Esophagus (tissue), 2 donors: ENCODE measurements at regions not wholly inside any gene's neighbourhood (a gene's known extent, or its start where the extent isn't known, plus 50 kb on each side); places are given as distances from the start of the nearest gene placed in this dataset.
"Not testable (repeated sequence)": the region's sequence is repeated elsewhere in the genome, so short reads cannot be mapped to it uniquely, and the experiment has no call there.

Experiments used
- H3K27ac ChIP-seq, 2 donors: one replicate each; pipeline ENCODE4 v1.5.1; 2013; ENCODE audit warnings: low read depth in 2 of 2, mild to moderate bottlenecking in 2 of 2, inconsistent platforms in 1 of 2, low read length in 1 of 2, moderate library complexity in 1 of 2
- H3K27me3 ChIP-seq, 2 donors: one replicate each; pipeline ENCODE4 v1.6.1; 2013; ENCODE audit warnings: low read length in 2 of 2, control low read depth in 1 of 2, mild to moderate bottlenecking in 1 of 2; ENCODE audit not compliant: insufficient read depth in 2 of 2, control insufficient read depth in 1 of 2
- H3K36me3 ChIP-seq, 2 donors: one replicate each; pipeline ENCODE4 v1.6.1; 2013; ENCODE audit warnings: low read length in 1 of 2; ENCODE audit not compliant: control insufficient read depth in 2 of 2, insufficient read depth in 2 of 2
- H3K4me1 ChIP-seq, 2 donors: one replicate each; pipeline ENCODE4 v1.6.1; 2013; ENCODE audit warnings: low read length in 1 of 2; ENCODE audit not compliant: control insufficient read depth in 2 of 2, insufficient read depth in 2 of 2
- H3K4me3 ChIP-seq, 2 donors: one replicate each; pipeline ENCODE4 v1.5.1; 2013; ENCODE audit warnings: low read length in 2 of 2, mild to moderate bottlenecking in 2 of 2, low read depth in 1 of 2, moderate library complexity in 1 of 2
- H3K9me3 ChIP-seq, 2 donors: one replicate each; pipeline ENCODE4 v1.6.1; 2013; ENCODE audit warnings: mild to moderate bottlenecking in 2 of 2, low read depth in 1 of 2, low read length in 1 of 2, moderate library complexity in 1 of 2; ENCODE audit not compliant: control insufficient read depth in 2 of 2, insufficient read depth in 1 of 2
- WGBS, 2 donors: extraction: QIAGEN DNeasy Blood & Tissue Kit; methylation state at CpG; one replicate each; pipeline ENCODE4 v1.1.7; 2013; 5-methylcytosine and 5-hydroxymethylcytosine counted together
- donor health status: healthy with polysubstance abuse.
- donor health status: Bipolar disorder and iron deficiency.

- WGBS, 2 donors = 61 to 71% methylated on average over 10 of the region's 10 CpGs
- no peaks in the 10 kb centered on the region for H3K9me3 ChIP-seq
- no peaks in the 10 kb centered on the region for H3K36me3 ChIP-seq
- H3K27me3 ChIP-seq = no peaks in the 10 kb centered on the region
- H3K4me3 ChIP-seq = no peak overlapping the region
- H3K27ac ChIP-seq = no peak overlapping the region
- H3K4me1 ChIP-seq = no peaks in the 10 kb centered on the region
These were observed 61.5 kb downstream of the RBFOX3 start for GRCh38 chr17:79549141-79549915.

GRCh38 chr17:79548116-79548515, 62.7 kb downstream of the RBFOX3 start:
- Histone ChIP-seq H3K4me1 (no peaks in the 10 kb centered on the region), H3K4me3 (no peak overlapping the region), H3K27me3 (no peaks in the 10 kb centered on the region), H3K9me3 (no peaks in the 10 kb centered on the region), H3K36me3 (no peaks in the 10 kb centered on the region), H3K27ac (no peak overlapping the region)
- WGBS, 2 donors = 83 to 86% methylated on average over 13 to 14 of the region's 14 CpGs

- Histone ChIP-seq H3K27me3 (no peaks in the 10 kb centered on the region), H3K9me3 (no peaks in the 10 kb centered on the region), H3K4me3 (no peak overlapping the region), H3K27ac (no peak overlapping the region), H3K4me1 (no peaks in the 10 kb centered on the region), H3K36me3 (no peaks in the 10 kb centered on the region)
- 80 to 87% methylated on average over 9 to 10 of the region's 10 CpGs for WGBS, 2 donors
These were observed 63.3 kb downstream of the RBFOX3 start for GRCh38 chr17:79547586-79547985.

- H3K4me3 ChIP-seq, H3K27me3 ChIP-seq, H3K27ac ChIP-seq, H3K4me1 ChIP-seq, H3K9me3 ChIP-seq, H3K36me3 ChIP-seq: not testable (repeated sequence)
- WGBS, 2 donors = 79 to 88% methylated on average over 12 of the region's 12 CpGs
These were observed 63.7 kb downstream of the RBFOX3 start for GRCh38 chr17:79547171-79547570.

GRCh38 chr17:79546386-79546785, 64.5 kb downstream of the RBFOX3 start:
- no peaks in the 10 kb centered on the region for H3K27me3 ChIP-seq

GRCh38 chr17:79545251-79546005, 65.4 kb downstream of the RBFOX3 start:
- Histone ChIP-seq H3K9me3 (no peaks in the 10 kb centered on the region), H3K4me1 (no peaks in the 10 kb centered on the region), H3K36me3 (no peaks in the 10 kb centered on the region), H3K4me3 (no peak overlapping the region), H3K27me3 (no peaks in the 10 kb centered on the region), H3K27ac (no peak overlapping the region)
- 68% methylated on average over 17 to 20 of the region's 20 CpGs for WGBS, 2 donors

More at GRCh38 chr17:79546386-79546785, 64.5 kb downstream of the RBFOX3 start:
- WGBS, 2 donors = 72 to 77% methylated on average over 10 of the region's 10 CpGs
- H3K4me1 ChIP-seq = no peaks in the 10 kb centered on the region
- no peak overlapping the region for H3K4me3 ChIP-seq
- H3K27ac ChIP-seq = no peak overlapping the region
- H3K9me3 ChIP-seq = no peaks in the 10 kb centered on the region
- H3K36me3 ChIP-seq = no peaks in the 10 kb centered on the region

GRCh38 chr17:79544142-79544914, 66.5 kb downstream of the RBFOX3 start:
- Histone ChIP-seq H3K27ac (no peak overlapping the region), H3K4me3 (no peak overlapping the region), H3K36me3 (no peaks in the 10 kb centered on the region), H3K27me3 (no peaks in the 10 kb centered on the region), H3K4me1 (no peaks in the 10 kb centered on the region), H3K9me3 (no peaks in the 10 kb centered on the region)
- WGBS, 2 donors = 75 to 77% methylated on average over 19 of the region's 19 CpGs

- H3K4me3 ChIP-seq = no peak overlapping the region
- WGBS, 2 donors = 29 to 34% methylated on average over 15 of the region's 15 CpGs
- H3K9me3 ChIP-seq = no peaks in the 10 kb centered on the region
- no peaks in the 10 kb centered on the region for H3K36me3 ChIP-seq
- no peaks in the 10 kb centered on the region for H3K27me3 ChIP-seq
- H3K4me1 ChIP-seq = no peaks in the 10 kb centered on the region
- H3K27ac ChIP-seq = no peak overlapping the region
These were observed 67.3 kb downstream of the RBFOX3 start for GRCh38 chr17:79543531-79543930.

GRCh38 chr17:79542718-79543117, 68.1 kb downstream of the RBFOX3 start:
- Histone ChIP-seq H3K27me3 (no peaks in the 10 kb centered on the region), H3K9me3 (no peaks in the 10 kb centered on the region), H3K4me1 (no peaks in the 10 kb centered on the region), H3K36me3 (no peaks in the 10 kb centered on the region), H3K4me3 (no peak overlapping the region), H3K27ac (no peak overlapping the region)
- 74 to 88% methylated on average over 8 of the region's 8 CpGs for WGBS, 2 donors
